ENCODE measurements at regions not wholly inside any gene's neighbourhood (a gene's known extent, or its start where the extent isn't known, plus 50 kb on each side); places are given as distances from the start of the nearest gene placed in this dataset.

DNA sequence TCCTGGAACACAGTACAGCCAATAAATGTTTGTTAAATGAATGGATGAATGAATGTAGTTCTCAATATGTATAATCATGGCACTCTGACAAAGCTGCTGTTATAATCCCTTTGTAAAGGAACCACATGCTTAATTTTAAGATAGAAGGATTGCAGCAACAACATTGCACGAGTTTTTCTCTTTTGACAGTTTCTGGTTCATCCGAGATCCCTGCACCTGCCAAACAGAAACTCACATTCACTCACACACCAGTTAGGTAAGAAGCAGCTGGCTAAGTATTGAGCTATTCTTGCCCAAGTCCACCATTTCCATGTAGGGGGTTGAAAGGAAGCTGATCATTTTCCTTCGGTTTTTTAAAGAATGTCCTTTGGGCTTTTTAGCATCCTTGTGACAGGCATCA lies 133.7 kb upstream of the MAP1B start:
- Histone ChIP-seq H3K36me3 (no peaks in the 10 kb centered on the region), H3K4me1 (peaks cover 0 to 21% (median 5%) of the 10 kb centered on the region in 12 donors), H3K27ac (peak overlapping the region; percentile 15 to 82 (median 54)), H3K4me3 (no peak overlapping the region), H3K9me3 (no peaks in the 10 kb centered on the region), H3K27me3 (no peaks in the 10 kb centered on the region)
- intact Hi-C loops (cut with DNase I) = loop anchor here in 2 of 10 donors (5.0 to 10.0 kb wide), 2 partner anchors 189 to 191 kb away; no protein-coding TSS in a partner anchor
- no peak for TF ChIP-seq POLR2A (IDR thresholded peaks at IDR 0.05)
- 61 to 72% (median 64%) methylated on average over 3 of the region's 3 CpGs for WGBS, 4 donors
- DNase-seq = no peak
- no peak for ATAC-seq

GRCh38 chr5:71974165-71974564 lies 133.1 kb upstream of the MAP1B start:
- WGBS, 4 donors = 76 to 90% (median 79%) methylated on average over 1 of the region's 1 CpG
- peak overlapping the region; percentile 15 to 82 (median 54) for H3K27ac ChIP-seq
- no peaks in the 10 kb centered on the region for H3K9me3 ChIP-seq
- intact Hi-C loops (cut with DNase I) = loop anchor here in 2 of 10 donors (5.0 to 10.0 kb wide), 2 partner anchors 189 to 192 kb away; no protein-coding TSS in a partner anchor
- H3K36me3 ChIP-seq = no peaks in the 10 kb centered on the region
- H3K27me3 ChIP-seq = no peaks in the 10 kb centered on the region
- peaks cover 0 to 21% (median 5%) of the 10 kb centered on the region in 12 donors for H3K4me1 ChIP-seq
- DNase-seq = peak in 1 of 5 donors; percentile 35
- no peak for TF ChIP-seq POLR2A (IDR thresholded peaks at IDR 0.05)
- TF ChIP-seq, protein P1, sequence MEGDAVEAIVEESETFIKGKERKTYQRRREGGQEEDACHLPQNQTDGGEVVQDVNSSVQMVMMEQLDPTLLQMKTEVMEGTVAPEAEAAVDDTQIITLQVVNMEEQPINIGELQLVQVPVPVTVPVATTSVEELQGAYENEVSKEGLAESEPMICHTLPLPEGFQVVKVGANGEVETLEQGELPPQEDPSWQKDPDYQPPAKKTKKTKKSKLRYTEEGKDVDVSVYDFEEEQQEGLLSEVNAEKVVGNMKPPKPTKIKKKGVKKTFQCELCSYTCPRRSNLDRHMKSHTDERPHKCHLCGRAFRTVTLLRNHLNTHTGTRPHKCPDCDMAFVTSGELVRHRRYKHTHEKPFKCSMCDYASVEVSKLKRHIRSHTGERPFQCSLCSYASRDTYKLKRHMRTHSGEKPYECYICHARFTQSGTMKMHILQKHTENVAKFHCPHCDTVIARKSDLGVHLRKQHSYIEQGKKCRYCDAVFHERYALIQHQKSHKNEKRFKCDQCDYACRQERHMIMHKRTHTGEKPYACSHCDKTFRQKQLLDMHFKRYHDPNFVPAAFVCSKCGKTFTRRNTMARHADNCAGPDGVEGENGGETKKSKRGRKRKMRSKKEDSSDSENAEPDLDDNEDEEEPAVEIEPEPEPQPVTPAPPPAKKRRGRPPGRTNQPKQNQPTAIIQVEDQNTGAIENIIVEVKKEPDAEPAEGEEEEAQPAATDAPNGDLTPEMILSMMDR (IDR thresholded peaks at IDR 0.05) = no peak
- peak; percentile 47 to 80 (median 56) for ATAC-seq
- H3K4me3 ChIP-seq = no peak overlapping the region

GRCh38 chr5:71974622-71975021 lies 132.7 kb upstream of the MAP1B start:
- Histone ChIP-seq H3K27me3 (no peaks in the 10 kb centered on the region), H3K27ac (peak overlapping the region in 11 of 12 donors; percentile 0 to 82 (median 54)), H3K4me3 (no peak overlapping the region), H3K36me3 (no peaks in the 10 kb centered on the region), H3K9me3 (no peaks in the 10 kb centered on the region), H3K4me1 (peaks cover 0 to 21% (median 5%) of the 10 kb centered on the region in 12 donors)
- intact Hi-C loops (cut with DNase I) = loop anchor here in 2 of 10 donors (5.0 to 10.0 kb wide), 2 partner anchors 190 to 192 kb away; no protein-coding TSS in a partner anchor
- TF ChIP-seq POLR2A (IDR thresholded peaks at IDR 0.05) = no peak
- TF ChIP-seq, protein P1 (IDR thresholded peaks at IDR 0.05) = no peak
- no peak for ATAC-seq
- no peak for DNase-seq
- WGBS, 4 donors = 79 to 93% (median 85%) methylated on average over 1 of the region's 1 CpG

GRCh38 chr5:71976449-71976848 lies 130.8 kb upstream of the MAP1B start:
- H3K36me3 ChIP-seq = no peaks in the 10 kb centered on the region
- no peaks in the 10 kb centered on the region for H3K27me3 ChIP-seq
- no peak overlapping the region for H3K4me3 ChIP-seq
- TF ChIP-seq POLR2A (IDR thresholded peaks at IDR 0.05) = no peak
- TF ChIP-seq, protein P1 (IDR thresholded peaks at IDR 0.05) = no peak
- WGBS, 4 donors = 78 to 95% (median 85%) methylated on average over 3 of the region's 3 CpGs
- intact Hi-C loops (cut with DNase I) = loop anchor here in 1 of 10 donors (10.0 kb wide), 1 partner anchor 192 kb away; no protein-coding TSS in a partner anchor
- ATAC-seq = no peak
- peaks cover 0 to 5% (median under 1%) of the 10 kb centered on the region in 12 donors for H3K9me3 ChIP-seq
- no peak overlapping the region for H3K27ac ChIP-seq
- no peak for DNase-seq
- H3K4me1 ChIP-seq = peaks cover 0 to 21% (median 5%) of the 10 kb centered on the region in 12 donors
